Mononuclear cell (primary cell): ENCODE measurements at regions not wholly inside any gene's neighbourhood (a gene's known extent, or its start where the extent isn't known, plus 50 kb on each side); places are given as distances from the start of the nearest gene placed in this dataset.
"Not testable (repeated sequence)": the region's sequence is repeated elsewhere in the genome, so short reads cannot be mapped to it uniquely, and the experiment has no call there.

Source experiments
- H3K27me3 ChIP-seq: 2 replicates; pipeline ENCODE4 v1.6.0; 2011; ENCODE audit warnings: low read length, control low read depth; ENCODE audit not compliant: insufficient read depth
- H3K4me1 ChIP-seq: 2 replicates; pipeline ENCODE4 v1.5.1; 2011; ENCODE audit warnings: mild to moderate bottlenecking, low read length, control low read depth; ENCODE audit not compliant: insufficient read depth
- H3K4me3 ChIP-seq: 2 replicates; pipeline ENCODE4 v1.5.1; 2011; ENCODE audit warnings: mild to moderate bottlenecking, low read length, moderate library complexity
- H3K9me3 ChIP-seq: 2 replicates; pipeline ENCODE4 v1.5.1; 2011; ENCODE audit warnings: low read depth, mild to moderate bottlenecking, control low read depth, low read length

GRCh38 chr16:85517563-85518179 is 95.5 kb upstream of the GSE1 start:
- H3K27me3 ChIP-seq, result no peaks in the 10 kb centered on the region
- H3K4me1 ChIP-seq, result no peaks in the 10 kb centered on the region
- no peak overlapping the region for H3K4me3 ChIP-seq
- no peaks in the 10 kb centered on the region for H3K9me3 ChIP-seq

- Histone ChIP-seq H3K4me1 (peaks cover 1% of the 10 kb centered on the region), H3K9me3 (no peaks in the 10 kb centered on the region), H3K27me3 (no peaks in the 10 kb centered on the region), H3K4me3 (no peak overlapping the region)
Measured at GRCh38 chr16:85518398-85519049, 94.6 kb upstream of the GSE1 start.

- H3K4me3 ChIP-seq, H3K9me3 ChIP-seq, H3K4me1 ChIP-seq, H3K27me3 ChIP-seq: not testable (repeated sequence)
Measured at GRCh38 chr16:85519050-85519440, 94.1 kb upstream of the GSE1 start.

GRCh38 chr16:85519540-85520231 is 93.4 kb upstream of the GSE1 start:
- H3K9me3 ChIP-seq, result no peaks in the 10 kb centered on the region

GRCh38 chr16:85520853-85521521 is 92.1 kb upstream of the GSE1 start:
- peaks cover 21% of the 10 kb centered on the region for H3K4me1 ChIP-seq
- no peaks in the 10 kb centered on the region for H3K9me3 ChIP-seq

More at GRCh38 chr16:85519540-85520231, 93.4 kb upstream of the GSE1 start:
- no peak overlapping the region for H3K4me3 ChIP-seq
- no peaks in the 10 kb centered on the region for H3K27me3 ChIP-seq
- H3K4me1 ChIP-seq, result peaks cover 11% of the 10 kb centered on the region

GRCh38 chr16:85521552-85522307 is 91.4 kb upstream of the GSE1 start:
- Histone ChIP-seq H3K27me3 (no peaks in the 10 kb centered on the region), H3K9me3 (no peaks in the 10 kb centered on the region), H3K4me1 (peaks cover 21% of the 10 kb centered on the region), H3K4me3 (no peak overlapping the region)

More at GRCh38 chr16:85520853-85521521, 92.1 kb upstream of the GSE1 start:
- Histone ChIP-seq H3K27me3 (no peaks in the 10 kb centered on the region), H3K4me3 (no peak overlapping the region)

GRCh38 chr16:85522308-85522841 is 90.7 kb upstream of the GSE1 start:
- Histone ChIP-seq H3K4me3 (no peak overlapping the region), H3K9me3 (no peaks in the 10 kb centered on the region), H3K4me1 (peaks cover 21% of the 10 kb centered on the region), H3K27me3 (no peaks in the 10 kb centered on the region)

GRCh38 chr16:85522842-85523601 is 90.1 kb upstream of the GSE1 start:
- Histone ChIP-seq H3K4me1 (peaks cover 21% of the 10 kb centered on the region), H3K4me3 (no peak overlapping the region), H3K9me3 (no peaks in the 10 kb centered on the region), H3K27me3 (no peaks in the 10 kb centered on the region)

- Histone ChIP-seq H3K4me1 (peaks cover 21% of the 10 kb centered on the region), H3K9me3 (no peaks in the 10 kb centered on the region), H3K4me3 (no peak overlapping the region), H3K27me3 (no peaks in the 10 kb centered on the region)
Measured at GRCh38 chr16:85523602-85524364, 89.3 kb upstream of the GSE1 start.

GRCh38 chr16:85524365-85524629 is 88.8 kb upstream of the GSE1 start:
- no peaks in the 10 kb centered on the region for H3K9me3 ChIP-seq
- no peaks in the 10 kb centered on the region for H3K27me3 ChIP-seq
- peaks cover 21% of the 10 kb centered on the region for H3K4me1 ChIP-seq
- H3K4me3 ChIP-seq, result no peak overlapping the region

GRCh38 chr16:85524630-85525419 is 88.3 kb upstream of the GSE1 start:
- no peaks in the 10 kb centered on the region for H3K9me3 ChIP-seq
- H3K27me3 ChIP-seq, result no peaks in the 10 kb centered on the region
- H3K4me3 ChIP-seq, result no peak overlapping the region
- H3K4me1 ChIP-seq, result peaks cover 21% of the 10 kb centered on the region

GRCh38 chr16:85525420-85526184 is 87.5 kb upstream of the GSE1 start:
- peaks cover 21% of the 10 kb centered on the region for H3K4me1 ChIP-seq
- no peak overlapping the region for H3K4me3 ChIP-seq
- no peaks in the 10 kb centered on the region for H3K27me3 ChIP-seq
- H3K9me3 ChIP-seq, result no peaks in the 10 kb centered on the region
